Lung (tissue), 11 donors: ENCODE measurements at regions not wholly inside any gene's neighbourhood (a gene's known extent, or its start where the extent isn't known, plus 50 kb on each side); places are given as distances from the start of the nearest gene placed in this dataset.

Experiments used
- ATAC-seq: fragments of 200-7000 bp; cut with Tn5 transposase; one replicate; pipeline ENCODE4 v1.9.1; 2020; ENCODE audit warnings: moderate number of reproducible peaks; ENCODE audit not compliant: insufficient read depth, low FRiP score
- DNase-seq, 3 donors: peaks; one replicate each; pipeline ENCODE4 v3.0.0-alpha.2; 2013 to 2017
- H3K27ac ChIP-seq, 2 donors: one replicate each; pipeline ENCODE4 v1.5.1; 2013; ENCODE audit warnings: mild to moderate bottlenecking in 2 of 2, moderate library complexity in 2 of 2, control low read depth in 1 of 2, inconsistent platforms in 1 of 2, low read depth in 1 of 2, low read length in 1 of 2
- H3K27me3 ChIP-seq, 3 donors: one replicate each; pipeline ENCODE4 v1.5.1; 2013; ENCODE audit warnings: low read length in 2 of 3; ENCODE audit not compliant: control insufficient read depth in 3 of 3, insufficient read depth in 3 of 3
- H3K36me3 ChIP-seq, 4 donors: one replicate each; pipeline ENCODE4 v1.5.1; 2013; ENCODE audit warnings: low read length in 4 of 4, mild to moderate bottlenecking in 1 of 4, moderate library complexity in 1 of 4; ENCODE audit not compliant: control insufficient read depth in 4 of 4, insufficient read depth in 4 of 4
- H3K4me1 ChIP-seq, 5 donors: one replicate each; pipeline ENCODE4 v1.5.1; 2013; ENCODE audit warnings: low read length in 5 of 5, mild to moderate bottlenecking in 2 of 5, moderate library complexity in 1 of 5; ENCODE audit not compliant: control insufficient read depth in 5 of 5, insufficient read depth in 5 of 5
- H3K4me3 ChIP-seq: one replicate; pipeline ENCODE4 v1.5.1; 2013; ENCODE audit warnings: mild to moderate bottlenecking, control low read depth, moderate library complexity
- H3K9ac ChIP-seq, 2 donors: one replicate each; pipeline ENCODE4 v1.5.1; 2013; ENCODE audit warnings: low read length in 2 of 2, control low read depth in 1 of 2; ENCODE audit not compliant: insufficient read depth in 1 of 2
- H3K9me3 ChIP-seq, 4 donors: one replicate each; pipeline ENCODE4 v1.5.1; 2013; ENCODE audit warnings: low read length in 3 of 4, mild to moderate bottlenecking in 1 of 4, moderate library complexity in 1 of 4; ENCODE audit not compliant: control insufficient read depth in 4 of 4, insufficient read depth in 3 of 4
- WGBS, 2 donors: extraction: QIAGEN DNeasy Blood & Tissue Kit; methylation state at CpG; one replicate each; pipeline ENCODE4 v1.1.7; 2013; 5-methylcytosine and 5-hydroxymethylcytosine counted together
- TF ChIP-seq, protein P1 (sequence below): IDR thresholded peaks from 2 replicates; pipeline ENCODE4 v1.5.1; 2012; ENCODE audit warnings: mild to moderate bottlenecking; ENCODE audit errors: control extremely low read depth, extremely low read depth
- donor health status: control.
- donor health status: control.
- donor health status: Bipolar disorder and iron deficiency.
- donor health status: healthy.
- donor health status: DM: yes; HTN: yes; CAD: no.

- Histone ChIP-seq H3K9me3 (no peaks in the 10 kb centered on the region), H3K27me3 (no peaks in the 10 kb centered on the region), H3K9ac (no peak overlapping the region), H3K4me1 (peaks cover 0 to 13% (median 5%) of the 10 kb centered on the region in 5 donors), H3K36me3 (no peaks in the 10 kb centered on the region), H3K4me3 (no peak overlapping the region), H3K27ac (peak overlapping the region in 1 of 2 donors; percentile 35)
- ATAC-seq, result no peak
- WGBS, 2 donors, result 71 to 87% methylated on average over 3 of the region's 3 CpGs
- peak; percentile 11 to 33 (median 13) for DNase-seq
- TF ChIP-seq, protein P1, sequence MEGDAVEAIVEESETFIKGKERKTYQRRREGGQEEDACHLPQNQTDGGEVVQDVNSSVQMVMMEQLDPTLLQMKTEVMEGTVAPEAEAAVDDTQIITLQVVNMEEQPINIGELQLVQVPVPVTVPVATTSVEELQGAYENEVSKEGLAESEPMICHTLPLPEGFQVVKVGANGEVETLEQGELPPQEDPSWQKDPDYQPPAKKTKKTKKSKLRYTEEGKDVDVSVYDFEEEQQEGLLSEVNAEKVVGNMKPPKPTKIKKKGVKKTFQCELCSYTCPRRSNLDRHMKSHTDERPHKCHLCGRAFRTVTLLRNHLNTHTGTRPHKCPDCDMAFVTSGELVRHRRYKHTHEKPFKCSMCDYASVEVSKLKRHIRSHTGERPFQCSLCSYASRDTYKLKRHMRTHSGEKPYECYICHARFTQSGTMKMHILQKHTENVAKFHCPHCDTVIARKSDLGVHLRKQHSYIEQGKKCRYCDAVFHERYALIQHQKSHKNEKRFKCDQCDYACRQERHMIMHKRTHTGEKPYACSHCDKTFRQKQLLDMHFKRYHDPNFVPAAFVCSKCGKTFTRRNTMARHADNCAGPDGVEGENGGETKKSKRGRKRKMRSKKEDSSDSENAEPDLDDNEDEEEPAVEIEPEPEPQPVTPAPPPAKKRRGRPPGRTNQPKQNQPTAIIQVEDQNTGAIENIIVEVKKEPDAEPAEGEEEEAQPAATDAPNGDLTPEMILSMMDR, result no peak
Observed at GRCh38 chr15:35630985-35631384, 85.0 kb upstream of the DPH6 start.

- Histone ChIP-seq H3K9ac (no peak overlapping the region), H3K4me3 (no peak overlapping the region), H3K27ac (no peak overlapping the region), H3K27me3 (no peaks in the 10 kb centered on the region), H3K36me3 (no peaks in the 10 kb centered on the region), H3K9me3 (no peaks in the 10 kb centered on the region), H3K4me1 (peaks cover 0 to 4% (median 0%) of the 10 kb centered on the region in 5 donors)
- DNase-seq, result no peak
- TF ChIP-seq, protein P1, result no peak
- 93 to 97% methylated on average over 3 of the region's 3 CpGs for WGBS, 2 donors
- no peak for ATAC-seq
Observed at GRCh38 chr15:35633677-35634076, 87.7 kb upstream of the DPH6 start.

- ATAC-seq, result no peak
- no peak for DNase-seq
- TF ChIP-seq, protein P1, result no peak
- Histone ChIP-seq H3K4me1 (no peaks in the 10 kb centered on the region), H3K36me3 (no peaks in the 10 kb centered on the region), H3K27me3 (no peaks in the 10 kb centered on the region), H3K9me3 (no peaks in the 10 kb centered on the region), H3K9ac (no peak overlapping the region), H3K27ac (no peak overlapping the region), H3K4me3 (no peak overlapping the region)
- 81 to 88% methylated on average over 1 of the region's 1 CpG for WGBS, 2 donors
Observed at GRCh38 chr15:35646790-35647189, 100.8 kb upstream of the DPH6 start.

DNA sequence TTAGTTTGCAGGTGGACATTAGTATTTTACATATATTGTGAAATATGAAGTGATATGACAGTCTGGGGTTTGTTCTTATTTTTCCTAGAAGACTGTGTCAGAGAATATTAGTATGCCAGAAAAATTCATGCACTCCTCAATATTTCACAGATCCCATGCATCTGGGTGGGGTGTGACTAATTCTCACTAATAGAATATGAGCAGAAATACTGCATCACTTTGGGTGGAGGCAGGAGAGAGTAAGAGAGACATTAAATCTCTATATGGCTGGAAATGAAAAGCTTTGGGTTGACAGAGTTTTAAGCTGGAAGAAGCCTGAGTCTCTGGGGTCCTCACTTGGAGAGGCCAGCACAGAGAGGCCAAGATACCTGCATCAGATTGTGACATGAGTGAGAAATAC is 101.3 kb upstream of the DPH6 start:
- H3K4me1 ChIP-seq, result no peaks in the 10 kb centered on the region
- no peak overlapping the region for H3K9ac ChIP-seq
- ATAC-seq (no peak), DNase-seq (no peak)
- H3K4me3 ChIP-seq, result no peak overlapping the region
- no peaks in the 10 kb centered on the region for H3K36me3 ChIP-seq
- no peaks in the 10 kb centered on the region for H3K9me3 ChIP-seq
- no peak overlapping the region for H3K27ac ChIP-seq
- TF ChIP-seq, protein P1, result no peak
- H3K27me3 ChIP-seq, result no peaks in the 10 kb centered on the region
